GM18517 (cell line): ENCODE measurements at regions not wholly inside any gene's neighbourhood (a gene's known extent, or its start where the extent isn't known, plus 50 kb on each side); places are given as distances from the start of the nearest gene placed in this dataset.
"Not testable (repeated sequence)": the region's sequence is repeated elsewhere in the genome, so short reads cannot be mapped to it uniquely, and the experiment has no call there.

Experiments used
- ATAC-seq: cut with Tn5 transposase; IDR thresholded peaks from one replicate; pipeline ENCODE4 v1.9.1; 2021; ENCODE audit warnings: mild to moderate bottlenecking, moderate library complexity; ENCODE audit not compliant: unreplicated experiment

GRCh38 chr6:115643762-115644161 lies 416.9 kb downstream of the FRK start:
- no peak for ATAC-seq

- ATAC-seq: no peak
These were observed 425.8 kb downstream of the FRK start for GRCh38 chr6:115634887-115635286.

- ATAC-seq: no peak
These were observed 426.6 kb downstream of the FRK start for GRCh38 chr6:115634131-115634530.

GRCh38 chr6:115631028-115631427 lies 429.7 kb downstream of the FRK start:
- no peak for ATAC-seq

- no peak for ATAC-seq
These were observed 430.2 kb downstream of the FRK start for GRCh38 chr6:115630424-115631024.

GRCh38 chr6:115629415-115629814 lies 431.3 kb downstream of the FRK start:
- ATAC-seq: no peak

GRCh38 chr6:115618256-115618655 lies 442.4 kb downstream of the FRK start:
- ATAC-seq: no peak

GRCh38 chr6:115617031-115617430 lies 443.7 kb downstream of the FRK start:
- ATAC-seq: no peak

- no peak for ATAC-seq
These were observed 447.2 kb downstream of the FRK start for GRCh38 chr6:115613488-115613887.

- ATAC-seq: no peak
These were observed 447.8 kb downstream of the FRK start for GRCh38 chr6:115612796-115613479.

GRCh38 chr6:115612216-115612615 lies 448.5 kb downstream of the FRK start:
- no peak for ATAC-seq

- ATAC-seq: no peak
These were observed 450.0 kb downstream of the FRK start for GRCh38 chr6:115610696-115611095.

- no peak for ATAC-seq
These were observed 451.6 kb downstream of the FRK start for GRCh38 chr6:115609111-115609510.

- ATAC-seq: no peak
These were observed 458.2 kb downstream of the FRK start for GRCh38 chr6:115602466-115602865.

- ATAC-seq: no peak
These were observed 459.2 kb downstream of the FRK start for GRCh38 chr6:115601509-115601908.

GRCh38 chr6:115601064-115601463 lies 459.6 kb downstream of the FRK start:
- no peak for ATAC-seq

GRCh38 chr6:115594891-115595290 lies 465.8 kb downstream of the FRK start:
- no peak for ATAC-seq

GRCh38 chr6:115592025-115592424 lies 468.7 kb downstream of the FRK start:
- no peak for ATAC-seq

GRCh38 chr6:115589072-115589471 lies 471.6 kb downstream of the FRK start:
- ATAC-seq: not testable (repeated sequence)

- no peak for ATAC-seq
These were observed 477.4 kb downstream of the FRK start for GRCh38 chr6:115583290-115583689.

GRCh38 chr6:115582386-115582785 lies 478.3 kb downstream of the FRK start:
- no peak for ATAC-seq

GRCh38 chr6:115579565-115579964 lies 481.1 kb downstream of the FRK start:
- not testable (repeated sequence) for ATAC-seq

GRCh38 chr6:115577270-115577669 lies 483.4 kb downstream of the FRK start:
- ATAC-seq: no peak
